Heart right ventricle (tissue), 16 donors: ENCODE measurements at regions not wholly inside any gene's neighbourhood (a gene's known extent, or its start where the extent isn't known, plus 50 kb on each side); places are given as distances from the start of the nearest gene placed in this dataset.
"Not testable (repeated sequence)": the region's sequence is repeated elsewhere in the genome, so short reads cannot be mapped to it uniquely, and the experiment has no call there.

Source experiments
- ATAC-seq, 8 donors: fragments of 200-7000 bp; cut with Tn5 transposase; one replicate each; pipeline ENCODE4 v1.9.1; 2020; ENCODE audit warnings: mild to moderate bottlenecking in 8 of 8, moderate library complexity in 8 of 8, moderate number of reproducible peaks in 1 of 8
- DNase-seq, 2 donors: peaks; one replicate each; pipeline ENCODE4 v3.0.0-alpha.2; 2020
- H3K27ac ChIP-seq, 10 donors: fragments of 200-600 bp; sonication (generic) in 2 of 10; one replicate each; pipeline versions ENCODE4 v1.5.0 to v1.8.0; 2020 to 2022; ENCODE audit warnings: mild to moderate bottlenecking in 3 of 10
- H3K27me3 ChIP-seq, 7 donors: fragments of 200-600 bp; one replicate each; pipeline ENCODE4 v1.8.0; 2021 to 2022; ENCODE audit warnings: mild to moderate bottlenecking in 2 of 7
- H3K36me3 ChIP-seq, 9 donors: fragments of 200-600 bp; sonication (generic) in 1 of 9; one replicate each; pipeline versions ENCODE4 v1.5.0 to v1.8.0; 2020 to 2022; ENCODE audit warnings: mild to moderate bottlenecking in 2 of 9
- H3K4me1 ChIP-seq, 9 donors: fragments of 200-600 bp; sonication (generic) in 1 of 9; one replicate each; pipeline versions ENCODE4 v1.5.0 to v1.8.0; 2020 to 2022; ENCODE audit warnings: mild to moderate bottlenecking in 4 of 9
- H3K4me3 ChIP-seq, 10 donors: fragments of 200-600 bp; sonication (generic) in 2 of 10; one replicate each; pipeline versions ENCODE4 v1.5.0 to v1.8.0; 2020 to 2022; ENCODE audit warnings: mild to moderate bottlenecking in 7 of 10, moderate library complexity in 2 of 10
- H3K9me3 ChIP-seq, 11 donors: fragments of 200-600 bp in 10 of 11; sonication (generic) in 2 of 11; one replicate each; pipeline versions ENCODE4 v1.5.0 to v1.8.0; 2013 to 2022; ENCODE audit warnings: mild to moderate bottlenecking in 2 of 11, control low read depth in 1 of 11, moderate library complexity in 1 of 11
- WGBS, 2 donors: extraction: QIAGEN DNeasy Blood & Tissue Kit; methylation state at CpG; one replicate each; pipeline ENCODE4 v1.1.7; 2013; ENCODE audit warnings: inconsistent platforms in 1 of 2; 5-methylcytosine and 5-hydroxymethylcytosine counted together
- intact Hi-C, 10 donors: fragments of 100-400 bp; cut with DNase I; formaldehyde crosslinking; loops; one replicate each; pipeline versions ENCODE4 v1.11.1 to v1.14.2; 2022
- TF ChIP-seq, protein P1 (sequence below), 9 donors: fragments of 200-600 bp; sonication (generic) in 2 of 9; IDR thresholded peaks; one replicate each; pipeline versions ENCODE4 v1.5.0 to v1.8.0; 2021 to 2022; ENCODE audit warnings: antibody characterized with exemption in 9 of 9, mild to moderate bottlenecking in 5 of 9, moderate library complexity in 1 of 9
- donor health status: Arrhythmogenic right ventricular cardiomyopathy.
- donor health status: ischemic (EF 13 %, LVEDD 7.1; RV severe dilation, severe dysfunction).
- donor health status: healthy with polysubstance abuse.
- donor health status: DM: no; HTN: yes; CAD: no.
- donor health status: DM: no; HTN: no; CAD: no.
- donor health status: ischemic (EF 25% LVEDD 6.9; RV normal size, moderate dysfunction).
- donor health status: ischemic (EF 25% LVEDD 5.7; RV mildly dilated, moderate dysfunction).
- donor health status: healthy.
- donor health status: DM: yes; HTN: yes; CAD: no.
- donor health status: Ischemic cardiomyopathy.
- donor health status: ischemic (EF 35%, LVEDD 5.7; RV mildly dilated, moderate dysfunction).
- donor health status: nonischemic (EF 11% LVEDD 7.7; RV severe dilation, severe dysfunction).
- donor health status: DM: yes; HTN: yes; CAD: no.
- donor health status: PGD.
- donor health status: ischemic (EF 29% LVEDD 5.4; RV normal size, mild dysfunction).
- donor health status: nonischemic (EF 23%, LVEDD 6.1; RV moderate dilation, normal function).

DNA sequence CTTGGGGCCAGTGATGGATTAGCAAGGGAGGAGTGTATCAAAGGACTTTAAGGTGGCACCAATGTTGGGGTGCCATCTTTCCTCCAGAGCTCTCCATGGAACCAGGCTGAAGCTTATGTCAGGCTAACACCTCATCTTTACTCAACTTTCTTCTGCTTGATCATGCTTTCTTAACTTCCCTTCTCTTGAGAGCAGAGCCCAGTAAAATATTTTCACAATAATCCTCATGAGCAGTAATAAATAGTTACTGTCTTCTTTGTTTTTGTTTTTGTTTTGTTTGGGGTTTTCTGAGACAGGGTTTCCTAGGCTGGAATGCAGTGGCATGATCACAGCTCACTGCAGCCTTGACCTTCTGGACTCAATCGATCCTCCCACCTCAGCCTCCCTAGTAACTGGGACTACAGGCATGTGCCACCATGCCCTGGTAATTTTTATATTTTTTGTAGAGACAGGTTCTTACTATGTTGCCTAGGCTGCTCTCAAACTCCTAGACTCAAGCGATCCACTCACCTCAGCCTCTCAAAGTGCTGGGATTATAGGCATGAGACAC lies 127.9 kb upstream of the TOP1 start:
- peaks cover 0 to 5% (median 0%) of the 10 kb centered on the region in 11 donors for H3K9me3 ChIP-seq
- TF ChIP-seq, protein P1, sequence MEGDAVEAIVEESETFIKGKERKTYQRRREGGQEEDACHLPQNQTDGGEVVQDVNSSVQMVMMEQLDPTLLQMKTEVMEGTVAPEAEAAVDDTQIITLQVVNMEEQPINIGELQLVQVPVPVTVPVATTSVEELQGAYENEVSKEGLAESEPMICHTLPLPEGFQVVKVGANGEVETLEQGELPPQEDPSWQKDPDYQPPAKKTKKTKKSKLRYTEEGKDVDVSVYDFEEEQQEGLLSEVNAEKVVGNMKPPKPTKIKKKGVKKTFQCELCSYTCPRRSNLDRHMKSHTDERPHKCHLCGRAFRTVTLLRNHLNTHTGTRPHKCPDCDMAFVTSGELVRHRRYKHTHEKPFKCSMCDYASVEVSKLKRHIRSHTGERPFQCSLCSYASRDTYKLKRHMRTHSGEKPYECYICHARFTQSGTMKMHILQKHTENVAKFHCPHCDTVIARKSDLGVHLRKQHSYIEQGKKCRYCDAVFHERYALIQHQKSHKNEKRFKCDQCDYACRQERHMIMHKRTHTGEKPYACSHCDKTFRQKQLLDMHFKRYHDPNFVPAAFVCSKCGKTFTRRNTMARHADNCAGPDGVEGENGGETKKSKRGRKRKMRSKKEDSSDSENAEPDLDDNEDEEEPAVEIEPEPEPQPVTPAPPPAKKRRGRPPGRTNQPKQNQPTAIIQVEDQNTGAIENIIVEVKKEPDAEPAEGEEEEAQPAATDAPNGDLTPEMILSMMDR (IDR thresholded peaks at IDR 0.05), result no peak
- peaks cover 0 to 6% (median 0%) of the 10 kb centered on the region in 7 donors for H3K27me3 ChIP-seq
- intact Hi-C loops, result no loop called here
- H3K27ac ChIP-seq, result no peak overlapping the region
- ATAC-seq, result no peak
- no peaks in the 10 kb centered on the region for H3K36me3 ChIP-seq
- H3K4me3 ChIP-seq, result no peak overlapping the region
- 89 to 96% methylated on average over 2 of the region's 2 CpGs for WGBS, 2 donors
- DNase-seq, result no peak
- H3K4me1 ChIP-seq, result no peaks in the 10 kb centered on the region

DNA sequence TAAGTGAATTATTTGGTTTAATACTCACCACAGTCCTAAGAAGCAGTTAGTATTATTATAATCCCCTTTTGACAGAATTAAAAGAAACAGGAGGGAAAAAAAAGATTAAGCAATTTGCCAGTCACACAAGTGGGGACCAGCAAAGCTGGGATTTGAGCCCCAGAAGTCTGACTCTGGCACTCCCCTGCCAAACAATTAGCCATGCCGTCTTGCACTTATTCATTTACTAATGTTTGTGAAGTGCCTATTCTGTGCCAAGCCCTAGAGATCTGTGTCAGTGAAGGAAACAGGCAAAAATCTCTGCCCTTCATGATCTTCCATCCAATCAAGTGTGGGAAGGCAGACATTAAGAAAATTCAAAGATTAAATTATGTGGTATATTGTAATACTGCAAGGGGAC lies 126.0 kb upstream of the TOP1 start:
- ATAC-seq (no peak), DNase-seq (no peak)
- TF ChIP-seq, protein P1 (IDR thresholded peaks at IDR 0.05), result no peak
- H3K27ac ChIP-seq, result no peak overlapping the region
- H3K4me3 ChIP-seq, result no peak overlapping the region
- intact Hi-C loops, result no loop called here
- no peaks in the 10 kb centered on the region for H3K4me1 ChIP-seq
- 73 to 77% methylated on average over 1 of the region's 1 CpG for WGBS, 2 donors
- H3K9me3 ChIP-seq, result peaks cover 0 to 10% (median 0%) of the 10 kb centered on the region in 11 donors
- H3K27me3 ChIP-seq, result peaks cover 0 to 6% (median 0%) of the 10 kb centered on the region in 7 donors
- H3K36me3 ChIP-seq, result no peaks in the 10 kb centered on the region

DNA sequence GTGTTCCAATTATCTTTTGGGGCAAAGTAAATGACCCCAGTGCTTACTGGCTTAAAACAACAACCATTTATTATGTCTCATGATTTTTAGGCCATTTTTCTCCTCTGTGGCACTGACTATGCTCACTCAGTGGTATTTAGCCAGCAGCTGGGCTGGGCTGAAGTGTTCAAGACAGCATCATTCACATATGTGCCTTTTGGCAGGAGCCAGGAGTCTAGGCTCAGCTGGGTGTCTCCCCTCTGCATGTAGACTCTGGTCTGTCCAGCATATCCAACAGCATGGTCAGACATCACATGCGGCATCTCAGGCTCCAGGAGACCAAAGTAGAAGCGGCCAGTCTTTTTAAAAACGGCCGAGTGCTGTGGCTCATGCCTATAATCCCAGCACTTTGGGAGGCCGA lies 120.3 kb upstream of the TOP1 start:
- Histone ChIP-seq H3K4me1 (no peaks in the 10 kb centered on the region), H3K27me3 (no peaks in the 10 kb centered on the region), H3K4me3 (no peak overlapping the region), H3K9me3 (peaks cover 0 to 10% (median 0%) of the 10 kb centered on the region in 11 donors), H3K27ac (no peak overlapping the region), H3K36me3 (no peaks in the 10 kb centered on the region)
- TF ChIP-seq, protein P1 (IDR thresholded peaks at IDR 0.05), result no peak
- WGBS, 2 donors, result 87 to 94% methylated on average over 5 of the region's 5 CpGs
- no peak for DNase-seq
- intact Hi-C loops, result no loop called here
- ATAC-seq, result no peak

DNA sequence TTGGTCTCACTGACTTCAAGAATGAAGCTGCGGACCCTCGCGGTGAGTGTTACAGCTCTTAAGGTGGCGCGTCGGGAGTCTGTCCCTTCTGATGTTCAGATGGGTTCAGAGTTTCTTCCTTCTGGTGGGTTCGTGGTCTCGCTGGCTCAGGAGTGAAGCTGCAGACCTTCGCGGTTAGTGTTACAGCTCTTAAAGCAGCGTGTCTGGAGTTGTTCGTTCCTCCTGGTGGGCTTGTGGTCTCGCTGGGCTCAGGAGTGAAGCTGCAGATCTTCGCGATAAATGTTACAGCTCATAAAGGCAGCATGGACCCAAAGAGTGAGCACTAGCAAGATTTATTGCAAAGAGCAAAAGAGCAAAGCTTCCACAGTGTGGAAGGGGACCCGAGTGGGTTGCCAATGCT lies 119.1 kb upstream of the TOP1 start:
- H3K4me3 ChIP-seq, H3K36me3 ChIP-seq, H3K27me3 ChIP-seq, H3K27ac ChIP-seq, intact Hi-C loops, H3K4me1 ChIP-seq, ATAC-seq, DNase-seq: not testable (repeated sequence)
- WGBS, 2 donors, result 86 to 90% methylated on average over 16 of the region's 16 CpGs
- H3K9me3 ChIP-seq, result peaks cover 0 to 10% (median 0%) of the 10 kb centered on the region in 11 donors

DNA sequence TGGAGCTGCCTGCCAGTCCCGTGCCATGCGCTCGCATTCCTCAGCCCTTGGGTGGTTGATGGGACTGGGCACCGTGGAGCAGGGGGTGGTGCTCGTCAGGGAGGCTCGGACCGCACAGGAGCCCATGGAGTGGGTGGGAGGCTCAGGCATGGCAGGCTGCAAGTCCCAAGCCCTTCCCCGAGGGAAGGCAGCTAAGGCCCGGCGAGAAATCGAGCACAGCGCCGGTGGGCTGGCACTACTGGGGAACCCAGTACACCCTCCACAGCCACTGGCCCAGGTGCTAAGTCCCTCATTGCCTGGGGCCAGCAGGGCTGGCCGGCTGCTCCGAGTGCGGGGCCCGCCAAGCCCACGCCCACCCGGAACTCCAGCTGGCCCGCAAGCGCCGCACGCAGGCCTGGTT lies 118.2 kb upstream of the TOP1 start:
- ATAC-seq, H3K27ac ChIP-seq, H3K9me3 ChIP-seq, H3K36me3 ChIP-seq, H3K4me1 ChIP-seq, H3K27me3 ChIP-seq, H3K4me3 ChIP-seq, DNase-seq: not testable (repeated sequence)
- 95 to 96% methylated on average over 16 to 23 of the region's 23 CpGs for WGBS, 2 donors
- intact Hi-C loops, result loop anchor here in 1 of 10 donors (10.0 kb wide), 1 partner anchor 56 kb away; no protein-coding TSS in a partner anchor

DNA sequence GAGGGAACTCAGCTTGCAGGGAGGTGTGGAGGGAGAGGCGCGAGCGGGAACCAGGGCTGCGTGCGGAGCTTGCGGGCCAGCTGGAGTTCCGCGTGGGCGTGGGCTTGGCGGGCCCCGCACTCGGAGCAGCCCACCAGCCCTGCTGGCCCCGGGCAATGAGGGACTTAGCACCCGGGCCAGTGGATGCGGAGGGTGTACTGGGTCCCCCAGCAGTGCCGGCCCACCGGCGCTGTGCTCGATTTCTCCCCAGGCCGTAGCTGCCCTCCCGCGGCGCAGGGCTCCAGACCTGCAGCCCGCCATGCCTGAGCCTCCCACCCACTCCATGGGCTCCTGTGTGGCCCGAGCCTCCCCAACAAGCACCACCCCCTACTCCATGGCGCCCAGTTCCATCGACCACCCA lies 117.5 kb upstream of the TOP1 start:
- not testable (repeated sequence) for ATAC-seq, H3K36me3 ChIP-seq, H3K27ac ChIP-seq, H3K4me3 ChIP-seq, H3K9me3 ChIP-seq, DNase-seq, H3K27me3 ChIP-seq, H3K4me1 ChIP-seq
- intact Hi-C loops, result loop anchor here in 1 of 10 donors (10.0 kb wide), 1 partner anchor 56 kb away; no protein-coding TSS in a partner anchor
- 96 to 98% methylated on average over 26 to 27 of the region's 27 CpGs for WGBS, 2 donors
